Vagina (tissue), 2 donors: ENCODE measurements at regions not wholly inside any gene's neighbourhood (a gene's known extent, or its start where the extent isn't known, plus 50 kb on each side); places are given as distances from the start of the nearest gene placed in this dataset.

Experiments used
- POLR2A ChIP-seq, 2 donors: fragments of 450-650 bp; IDR thresholded peaks; one replicate each; pipeline ENCODE4 v1.6.1; 2017; ENCODE audit warnings: antibody characterized with exemption in 2 of 2, mild to moderate bottlenecking in 2 of 2, moderate library complexity in 2 of 2
- POLR2AphosphoS5 ChIP-seq, 2 donors: sonication (generic); formaldehyde crosslinking; IDR thresholded peaks; one replicate each; pipeline ENCODE4 v1.9.0; 2017; ENCODE audit warnings: antibody characterized with exemption in 2 of 2, mild to moderate bottlenecking in 2 of 2, low read depth in 1 of 2; ENCODE audit not compliant: insufficient read depth in 1 of 2
- TF ChIP-seq, protein P1 (sequence below), 3 experiments: fragments of 450-650 bp in 2 of 3; fragments of 200-600 bp in 1 of 3; sonication (generic) in 1 of 3; IDR thresholded peaks; one replicate each; pipeline ENCODE4 v1.5.1; 2017 to 2019; ENCODE audit warnings: antibody characterized with exemption in 3 of 3, mild to moderate bottlenecking in 2 of 3, moderate library complexity in 2 of 3

GRCh38 chr2:120803764-120804335 lies 68.2 kb downstream of the GLI2 start:
- TF ChIP-seq, protein P1, sequence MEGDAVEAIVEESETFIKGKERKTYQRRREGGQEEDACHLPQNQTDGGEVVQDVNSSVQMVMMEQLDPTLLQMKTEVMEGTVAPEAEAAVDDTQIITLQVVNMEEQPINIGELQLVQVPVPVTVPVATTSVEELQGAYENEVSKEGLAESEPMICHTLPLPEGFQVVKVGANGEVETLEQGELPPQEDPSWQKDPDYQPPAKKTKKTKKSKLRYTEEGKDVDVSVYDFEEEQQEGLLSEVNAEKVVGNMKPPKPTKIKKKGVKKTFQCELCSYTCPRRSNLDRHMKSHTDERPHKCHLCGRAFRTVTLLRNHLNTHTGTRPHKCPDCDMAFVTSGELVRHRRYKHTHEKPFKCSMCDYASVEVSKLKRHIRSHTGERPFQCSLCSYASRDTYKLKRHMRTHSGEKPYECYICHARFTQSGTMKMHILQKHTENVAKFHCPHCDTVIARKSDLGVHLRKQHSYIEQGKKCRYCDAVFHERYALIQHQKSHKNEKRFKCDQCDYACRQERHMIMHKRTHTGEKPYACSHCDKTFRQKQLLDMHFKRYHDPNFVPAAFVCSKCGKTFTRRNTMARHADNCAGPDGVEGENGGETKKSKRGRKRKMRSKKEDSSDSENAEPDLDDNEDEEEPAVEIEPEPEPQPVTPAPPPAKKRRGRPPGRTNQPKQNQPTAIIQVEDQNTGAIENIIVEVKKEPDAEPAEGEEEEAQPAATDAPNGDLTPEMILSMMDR (IDR thresholded peaks at IDR 0.05), result no peak
- TF ChIP-seq POLR2A (IDR thresholded peaks at IDR 0.05) (no peak), POLR2AphosphoS5 (IDR thresholded peaks at IDR 0.05; ENCODE audit: insufficient read depth in 1 of 2, low read depth in 1 of 2) (no peak)
